GM18868 (cell line): ENCODE measurements at regions not wholly inside any gene's neighbourhood (a gene's known extent, or its start where the extent isn't known, plus 50 kb on each side); places are given as distances from the start of the nearest gene placed in this dataset.

ENCODE experiments used
- ATAC-seq: cut with Tn5 transposase; IDR thresholded peaks from one replicate; pipeline ENCODE4 v1.9.1; 2021; ENCODE audit warnings: mild to moderate bottlenecking, moderate library complexity; ENCODE audit not compliant: unreplicated experiment

DNA sequence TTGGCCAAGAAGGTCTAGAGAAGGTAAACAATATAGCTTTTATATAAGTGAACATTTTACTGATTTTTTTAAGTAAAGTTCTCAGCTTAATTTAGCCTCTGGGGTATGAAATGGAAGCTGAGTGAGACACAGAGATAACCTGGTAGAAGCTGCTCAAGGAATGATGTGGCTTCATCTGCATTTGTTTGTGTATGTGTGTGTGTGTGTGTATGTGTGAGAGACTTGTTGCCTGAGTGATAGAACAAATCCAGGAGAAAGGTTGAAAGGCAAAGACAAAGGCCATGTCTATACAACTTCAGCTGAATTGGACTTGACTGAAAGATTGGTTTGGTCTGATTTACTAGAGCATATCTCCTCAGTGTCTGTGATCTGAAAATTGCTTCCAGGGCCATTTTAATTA, 63.6 kb downstream of the PCDH7 start:
- ATAC-seq, result no peak

DNA sequence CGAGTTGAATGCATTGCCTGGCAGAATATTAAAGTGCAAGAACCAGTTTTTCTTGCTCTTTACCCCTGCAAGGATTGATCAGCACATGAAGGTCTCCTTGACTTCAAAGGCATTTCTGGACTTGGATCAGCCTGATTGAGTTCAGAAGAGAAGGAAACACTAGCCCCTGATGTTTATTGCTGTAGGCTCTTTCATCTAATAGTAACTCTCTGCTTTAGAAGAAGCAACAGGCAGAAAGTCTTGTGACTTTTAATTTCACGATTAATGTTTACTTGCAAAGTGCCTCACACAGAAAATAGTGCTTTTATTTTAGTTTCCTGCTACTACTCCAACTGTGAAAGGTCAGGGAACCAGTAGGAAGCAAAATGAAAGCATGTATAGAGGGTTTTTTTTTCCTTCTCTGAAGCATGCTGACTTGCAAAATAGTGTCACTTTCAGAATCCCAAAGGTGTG, 69.1 kb downstream of the PCDH7 start:
- no peak for ATAC-seq

DNA sequence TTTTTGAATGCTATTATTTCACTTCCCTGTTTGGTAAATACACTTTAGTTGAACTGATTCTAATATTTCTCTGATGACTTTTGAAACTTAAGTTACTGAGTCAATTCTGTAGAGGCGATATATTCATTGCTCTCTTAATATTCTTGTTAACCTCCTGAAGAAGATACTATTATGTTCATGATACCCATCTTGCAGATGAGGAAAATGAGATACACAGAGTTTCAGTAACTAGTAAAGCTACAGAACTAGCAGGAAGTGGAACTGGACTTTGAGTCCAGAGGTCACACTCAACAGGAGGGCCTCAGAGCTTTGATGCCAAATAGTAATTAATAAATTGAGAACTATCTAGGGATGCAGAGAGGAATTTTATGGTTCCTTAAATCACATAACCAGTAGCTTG, 70.0 kb downstream of the PCDH7 start:
- ATAC-seq, result no peak

DNA sequence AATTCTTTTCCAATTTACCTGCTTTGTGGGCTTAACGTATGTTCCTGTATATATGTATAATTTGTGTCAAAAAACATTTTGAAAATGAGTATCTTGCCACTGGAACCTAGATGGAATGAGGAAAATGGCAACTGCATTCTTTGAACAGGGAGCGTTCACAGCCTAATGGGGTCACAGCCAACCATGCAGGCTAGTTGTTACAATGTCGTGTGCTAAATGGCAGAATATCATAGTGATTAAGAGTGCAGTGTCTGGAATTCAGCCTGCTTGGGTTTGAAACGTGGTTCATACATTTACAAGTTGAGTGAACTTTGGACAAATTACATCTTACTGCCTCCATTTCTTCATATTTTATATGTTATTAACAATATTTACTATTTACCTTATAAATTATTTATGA, 70.8 kb downstream of the PCDH7 start:
- ATAC-seq, result no peak

DNA sequence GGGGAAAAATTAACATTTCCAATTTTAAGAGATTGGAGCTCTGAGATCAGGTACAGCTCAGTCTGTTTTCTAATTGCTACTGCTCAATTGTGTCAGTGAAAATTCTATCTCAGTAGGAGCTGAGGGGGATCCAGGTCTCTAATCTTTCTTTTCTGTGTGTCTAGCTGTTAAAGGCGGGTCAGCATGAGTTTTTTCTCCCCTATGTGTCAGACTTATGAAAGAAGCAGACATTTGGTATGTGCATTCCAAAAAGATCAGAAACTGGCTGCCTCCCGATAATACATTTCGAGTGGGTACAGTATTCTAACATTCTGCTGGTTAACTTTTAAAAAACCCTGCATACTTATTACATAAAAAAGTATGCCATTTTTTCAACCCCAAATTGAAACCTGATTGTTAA, 72.4 kb downstream of the PCDH7 start:
- ATAC-seq, result no peak

DNA sequence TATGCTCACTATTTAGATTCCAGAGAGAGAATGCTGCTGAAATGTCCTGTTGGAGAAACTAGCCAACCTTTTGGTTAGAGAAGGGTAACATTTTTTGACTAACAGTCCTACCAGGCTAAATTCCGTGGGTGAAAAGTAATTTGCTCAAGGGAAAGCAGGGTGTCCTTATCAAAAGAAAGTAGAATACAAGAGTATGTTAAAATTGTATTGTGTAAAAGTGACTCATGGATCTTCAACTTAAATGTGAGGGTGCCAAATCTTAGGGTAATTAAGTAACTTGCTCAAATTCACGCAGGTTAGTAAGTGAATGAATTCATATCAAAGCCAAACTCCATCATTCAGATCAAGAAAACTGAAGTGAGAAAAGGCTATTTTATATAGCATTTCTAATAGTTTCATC, 81.7 kb downstream of the PCDH7 start:
- ATAC-seq, result no peak

DNA sequence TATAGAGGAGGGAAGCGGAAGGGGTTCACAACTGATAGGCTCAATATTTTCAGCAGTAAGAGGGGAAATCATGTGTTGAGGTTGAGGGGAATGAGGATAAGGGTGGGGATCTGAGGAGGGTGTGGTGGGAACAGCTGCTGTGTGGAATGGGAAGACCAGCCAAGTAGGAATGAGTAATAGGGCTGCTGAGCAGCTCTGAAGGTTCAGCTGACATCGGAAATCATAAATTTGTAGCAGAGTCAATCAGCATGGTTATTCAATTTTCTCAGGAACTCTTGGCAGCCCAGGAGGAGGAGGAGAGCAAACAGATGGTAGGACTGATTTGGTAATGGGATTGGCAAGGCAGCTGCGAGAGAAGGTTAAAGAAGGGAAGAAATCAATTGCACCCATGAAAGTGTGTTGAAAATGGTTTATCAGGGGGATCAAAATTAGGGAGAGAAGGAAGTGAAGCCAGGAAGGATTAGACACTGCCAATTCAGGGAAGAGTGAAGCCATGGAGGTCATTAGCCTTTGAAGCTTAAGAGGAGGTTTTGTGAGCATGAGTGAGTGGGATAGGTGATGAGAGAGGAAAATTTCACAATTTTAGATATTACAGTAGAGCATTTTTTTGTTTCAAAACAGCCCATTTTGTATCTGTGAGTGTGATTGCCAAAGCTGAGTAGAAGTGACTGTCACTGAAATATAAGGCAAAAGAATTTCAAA, 82.6 kb downstream of the PCDH7 start:
- no peak for ATAC-seq

DNA sequence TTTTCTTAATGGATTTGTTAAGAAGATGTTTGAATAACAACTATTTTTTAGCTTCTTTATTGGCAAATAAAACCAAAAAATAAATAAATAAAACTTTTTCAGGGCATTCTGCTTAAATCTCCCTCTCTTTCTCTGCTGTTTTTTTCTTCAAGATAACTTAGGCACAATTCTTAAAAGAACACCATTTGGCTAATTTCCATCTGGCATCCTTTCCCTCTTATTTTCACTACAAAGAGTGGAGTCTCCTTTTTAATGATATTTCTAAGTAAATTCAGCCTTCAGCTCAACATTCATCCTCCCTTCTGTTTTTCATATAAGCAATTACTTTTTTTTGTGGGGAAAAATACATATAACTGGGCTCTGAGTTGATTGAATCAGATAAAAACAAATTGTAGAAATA, 88.1 kb downstream of the PCDH7 start:
- no peak for ATAC-seq

DNA sequence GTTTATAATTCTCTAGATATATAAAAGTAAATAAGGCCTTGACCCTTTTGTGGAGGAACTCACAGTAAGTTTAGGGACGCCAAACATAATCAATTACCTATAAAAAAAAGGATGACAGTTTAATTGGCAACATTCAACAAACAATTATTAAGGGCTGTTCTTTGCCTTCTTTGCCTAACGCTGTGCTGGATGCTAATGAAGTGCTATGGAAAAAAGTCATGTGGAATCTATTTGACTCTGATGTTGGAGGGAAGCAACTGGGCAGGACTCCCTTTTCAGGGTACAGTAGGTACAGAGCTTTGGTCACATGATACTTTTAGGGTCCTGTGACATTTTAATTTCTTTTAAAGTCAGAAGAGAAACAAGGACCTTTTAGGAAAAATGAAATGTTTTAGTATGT, 91.1 kb downstream of the PCDH7 start:
- ATAC-seq, result no peak

DNA sequence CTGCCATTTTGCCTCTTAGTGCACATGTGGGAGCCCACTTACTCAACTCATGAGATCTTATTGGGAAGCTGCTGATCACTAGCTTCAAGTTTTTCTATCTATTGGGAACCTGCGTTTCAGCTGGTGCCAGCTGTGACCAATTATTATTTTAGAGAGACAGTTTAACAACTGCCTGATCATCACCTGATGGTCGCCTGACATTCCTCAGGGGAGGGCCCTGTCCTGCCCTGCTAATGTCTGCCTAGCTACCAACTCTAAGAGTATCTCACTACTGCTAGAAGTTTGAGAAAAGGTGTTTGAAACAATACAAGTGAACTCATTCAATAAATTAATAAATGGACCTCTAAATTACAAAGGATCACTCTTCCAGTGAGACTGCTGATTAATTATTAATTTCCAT, 95.5 kb downstream of the PCDH7 start:
- no peak for ATAC-seq

DNA sequence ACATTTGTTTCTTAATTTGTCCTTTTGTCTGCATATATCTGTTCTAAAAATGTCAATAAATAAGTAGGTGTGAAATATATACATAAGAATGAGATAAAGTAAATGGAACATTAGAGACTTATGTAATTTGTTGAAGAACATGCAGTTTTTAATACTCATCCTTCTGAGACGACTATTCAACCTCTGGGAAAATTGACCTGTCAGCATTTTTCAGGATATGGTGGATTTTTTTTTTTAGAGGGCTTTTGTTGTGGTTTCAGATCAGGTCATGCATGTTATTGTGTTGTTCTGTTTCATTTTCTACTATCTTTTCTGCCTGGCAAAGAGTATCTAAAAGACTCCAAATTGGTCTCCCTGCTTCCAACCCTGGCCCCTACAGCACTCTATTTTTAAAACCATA, 97.3 kb downstream of the PCDH7 start:
- no peak for ATAC-seq

DNA sequence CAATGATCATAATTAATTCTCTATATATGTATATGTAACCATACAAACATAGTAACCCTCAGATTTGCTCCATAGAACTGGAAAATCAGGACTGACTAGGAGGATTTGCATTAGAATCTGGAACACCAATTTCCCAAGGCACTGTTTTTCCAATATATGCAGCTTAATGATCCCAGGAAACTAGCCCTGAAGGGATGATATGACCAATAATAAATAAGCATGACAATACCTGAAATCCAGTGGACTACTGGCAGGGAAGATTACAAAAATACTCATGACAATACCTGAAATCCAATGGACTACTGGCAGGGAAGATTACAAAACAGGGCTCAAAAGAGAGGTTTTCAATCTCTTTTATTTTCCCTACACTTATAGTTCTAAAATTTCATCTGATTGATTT, 98.4 kb downstream of the PCDH7 start:
- no peak for ATAC-seq

DNA sequence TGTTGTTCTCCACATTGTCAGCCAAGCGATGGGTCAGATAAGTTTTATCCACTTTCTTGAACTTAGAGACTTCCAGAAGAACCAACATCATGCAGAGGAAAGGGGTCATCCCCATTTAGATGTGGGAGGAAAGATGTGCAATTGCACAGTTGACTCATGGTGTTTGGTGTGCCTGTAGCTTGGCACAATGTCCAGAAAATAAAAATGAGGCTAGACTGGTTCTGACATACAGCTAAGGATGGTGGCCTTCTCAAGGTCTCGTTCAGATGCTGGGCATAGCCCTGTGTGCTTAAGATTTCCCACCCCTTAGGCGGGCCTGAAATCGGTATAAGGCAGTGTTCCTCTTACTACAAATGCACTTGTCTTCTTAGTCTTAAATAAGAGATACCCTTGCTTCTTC, 101.1 kb downstream of the PCDH7 start:
- ATAC-seq, result no peak

DNA sequence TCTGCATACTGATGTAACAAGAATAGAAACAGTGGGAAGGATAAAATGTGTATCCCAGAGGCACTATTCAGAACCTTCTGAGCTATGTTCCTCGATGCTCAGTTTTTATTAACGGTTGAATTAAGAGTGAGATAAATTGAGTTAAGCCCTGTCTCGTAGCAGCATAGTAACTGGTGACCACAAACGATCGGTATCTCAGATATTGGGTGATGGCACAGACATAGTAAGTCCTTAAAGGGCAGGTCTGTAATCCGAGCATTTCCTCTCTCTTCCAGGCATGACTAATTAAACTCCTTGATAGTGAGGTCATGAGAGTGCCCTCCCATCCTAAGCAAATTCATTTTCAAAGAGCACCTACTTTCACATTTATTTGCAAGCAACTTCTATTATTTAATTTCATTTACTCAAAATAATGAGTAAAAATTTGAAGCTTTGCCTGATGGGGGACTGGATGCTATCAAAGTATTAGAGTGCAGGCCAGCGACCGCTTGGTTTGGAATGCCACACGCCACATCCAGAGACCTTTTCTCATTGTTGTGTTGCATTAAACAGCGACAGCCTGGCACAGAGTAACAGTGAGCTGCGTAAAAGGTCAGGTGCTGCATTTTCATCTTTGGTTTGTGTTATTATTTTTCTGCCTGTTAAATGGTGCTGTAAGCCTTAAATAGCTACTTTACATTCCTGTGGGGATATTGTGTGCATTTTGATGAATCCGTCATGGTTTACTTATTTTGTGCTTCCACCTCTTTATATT, 101.9 kb downstream of the PCDH7 start:
- no peak for ATAC-seq

DNA sequence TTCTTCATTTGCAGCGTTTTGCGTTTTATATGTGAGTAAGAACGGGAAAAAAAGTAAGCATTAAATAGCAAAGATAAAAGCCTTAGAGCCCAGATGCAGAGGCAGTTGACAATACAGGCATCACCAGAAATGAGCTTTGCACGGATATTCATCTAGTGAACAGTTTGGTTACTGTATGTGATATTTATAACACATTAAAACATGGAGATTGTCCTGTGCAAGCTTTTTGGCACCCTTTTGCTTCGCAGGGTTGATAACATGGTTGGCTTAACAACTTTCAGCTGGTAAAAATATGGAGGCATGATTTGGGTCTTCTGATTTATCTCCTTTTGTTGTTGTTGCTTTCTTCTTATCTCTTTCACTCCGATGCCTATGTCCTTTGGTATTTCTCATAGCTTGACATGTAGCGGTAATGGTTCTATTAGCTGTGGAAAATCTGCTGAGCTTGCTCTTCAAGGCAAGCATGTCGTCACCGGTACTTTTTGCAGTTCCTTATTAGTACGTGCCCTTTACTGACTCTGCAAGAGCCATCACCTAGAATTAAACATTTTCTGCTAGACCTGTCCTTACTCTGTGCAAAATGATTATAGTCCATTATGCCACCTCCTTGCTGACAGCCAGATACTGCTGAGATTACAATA, 102.9 kb downstream of the PCDH7 start:
- ATAC-seq, result no peak

DNA sequence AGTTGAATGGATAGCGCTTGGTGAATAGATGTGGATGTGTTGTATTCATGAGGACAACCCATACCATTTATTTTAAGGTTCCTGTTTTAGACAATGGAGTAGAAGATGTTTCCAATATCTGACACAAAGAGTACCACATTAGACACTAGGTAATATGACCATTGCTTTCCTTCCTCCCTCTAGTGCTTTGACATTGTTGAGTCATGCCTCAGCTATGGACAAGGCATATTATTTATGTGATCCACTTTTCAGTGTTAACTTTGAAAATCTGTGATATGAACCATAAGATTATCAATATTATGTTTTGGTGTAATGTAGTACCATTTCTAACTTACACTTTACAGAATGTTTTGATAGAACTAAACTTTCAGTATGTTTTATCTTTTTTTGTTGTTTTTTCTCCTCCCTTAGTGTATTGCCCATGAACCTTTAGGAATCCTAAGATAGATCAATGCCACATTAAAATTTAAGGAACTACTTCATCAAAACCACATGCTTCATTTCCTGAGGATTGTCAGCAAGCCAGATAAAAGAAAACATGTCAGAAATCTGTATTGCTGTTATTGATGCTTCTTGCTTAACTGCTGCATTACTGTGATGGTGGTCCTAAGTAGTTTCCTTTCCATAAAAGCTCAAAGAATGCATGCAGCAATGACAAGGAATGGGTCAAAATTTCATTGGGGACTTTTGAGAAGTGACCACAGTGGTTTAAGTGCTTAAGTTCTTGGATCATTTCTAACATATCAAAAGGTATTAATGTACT, 105.0 kb downstream of the PCDH7 start:
- no peak for ATAC-seq

DNA sequence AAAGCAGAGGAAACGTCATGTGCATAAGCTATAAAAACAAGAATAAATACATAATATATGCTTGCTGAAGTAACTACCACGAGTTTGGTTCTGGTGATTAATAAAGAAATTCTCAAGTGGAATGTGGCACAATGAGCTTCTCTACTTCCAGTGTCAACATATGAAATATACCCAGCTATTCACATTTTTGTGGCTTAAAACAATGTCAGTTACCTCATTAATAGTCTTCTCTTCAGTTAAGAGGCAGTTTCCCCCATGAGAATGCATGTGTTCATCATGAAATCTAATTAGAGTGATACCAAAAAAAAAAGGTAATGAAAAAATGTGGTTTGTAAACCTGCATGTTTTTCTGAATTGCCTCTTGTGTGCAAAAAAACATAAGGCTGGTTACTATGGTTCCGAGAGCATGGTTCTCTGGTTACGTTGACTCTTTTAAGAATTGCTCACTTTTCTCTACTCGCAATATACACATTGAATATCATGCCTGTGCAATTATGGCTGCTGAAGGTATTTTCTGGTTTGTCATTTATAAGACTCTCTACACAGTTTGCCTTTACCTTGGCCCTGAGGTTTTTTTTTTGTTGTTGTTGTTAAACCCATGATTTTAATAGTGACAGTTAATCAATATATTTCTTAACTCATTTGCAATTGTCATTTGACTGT, 108.2 kb downstream of the PCDH7 start:
- ATAC-seq, result no peak

DNA sequence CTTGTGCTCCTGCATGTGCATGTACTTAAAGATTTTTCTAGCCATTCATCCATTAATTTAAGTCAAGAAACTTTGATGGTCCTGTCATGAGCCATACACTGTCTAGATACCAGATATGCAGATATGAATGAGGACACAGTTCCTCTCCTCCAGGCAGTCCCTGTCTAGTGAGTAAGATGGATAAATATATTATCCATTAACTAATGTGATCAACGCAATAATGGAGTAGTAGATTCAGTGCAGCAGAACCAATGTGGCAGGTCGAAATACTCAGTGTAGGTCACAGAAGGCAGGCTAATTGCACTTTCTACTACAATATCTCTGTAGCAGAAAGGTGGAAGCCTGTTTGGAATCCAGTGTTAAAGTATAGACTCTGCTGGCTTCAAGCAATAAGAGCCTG, 112.5 kb downstream of the PCDH7 start:
- no peak for ATAC-seq

DNA sequence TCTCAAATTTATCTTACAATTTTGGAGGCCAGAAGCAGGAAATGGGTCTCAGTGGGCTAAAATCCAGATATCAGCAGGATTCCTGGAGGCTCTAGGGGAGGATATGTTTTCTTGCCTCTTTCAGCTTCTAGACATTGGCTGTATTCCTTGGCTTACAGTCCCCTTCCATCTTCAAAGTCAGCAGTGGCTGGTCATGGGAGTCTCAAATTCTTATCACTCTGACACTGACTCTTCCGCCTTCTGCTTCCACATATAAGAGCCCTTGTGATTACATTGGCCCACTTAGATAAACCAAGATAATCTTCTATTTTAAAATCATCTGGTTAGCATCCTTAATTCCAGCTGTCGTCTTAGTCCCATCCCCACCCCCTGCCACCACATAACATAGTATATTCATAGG, 113.0 kb downstream of the PCDH7 start:
- no peak for ATAC-seq

DNA sequence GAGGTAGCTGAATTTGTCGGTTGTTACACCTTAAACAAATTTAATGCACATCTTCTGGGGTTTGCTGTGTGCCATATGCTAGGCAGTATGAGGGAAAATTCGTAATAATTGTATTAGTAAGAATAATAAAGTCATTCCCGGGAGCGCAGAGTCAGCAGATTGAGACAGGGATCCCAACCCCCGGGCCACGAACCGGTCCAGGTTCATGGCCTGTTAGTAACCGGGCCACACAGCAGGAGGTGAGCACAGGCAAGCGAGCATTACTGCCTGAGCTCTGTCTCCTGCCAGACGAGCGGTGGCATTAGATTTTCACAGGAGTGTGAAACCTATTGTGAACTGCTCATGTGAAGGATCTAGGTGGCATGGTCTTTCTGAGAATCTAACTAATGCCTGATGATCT, 114.9 kb downstream of the PCDH7 start:
- ATAC-seq, result no peak

DNA sequence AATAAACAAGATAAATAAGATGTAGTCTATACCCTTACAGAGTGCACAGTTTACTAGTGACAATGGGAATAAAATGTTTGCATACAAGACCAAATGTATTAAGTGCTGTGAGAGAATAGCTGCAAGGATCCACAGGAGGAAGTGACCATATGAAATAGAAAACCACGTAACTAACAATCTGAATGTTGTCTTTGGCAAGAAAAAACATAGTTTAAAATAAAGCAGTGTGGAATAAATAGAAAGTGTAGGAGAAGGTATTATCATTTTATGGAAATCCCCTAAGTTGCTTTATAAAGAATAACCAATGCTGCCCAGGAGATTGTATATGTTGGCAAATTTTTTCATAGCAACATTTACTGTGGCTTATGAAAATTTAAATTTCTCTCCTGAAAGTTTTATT, 116.1 kb downstream of the PCDH7 start:
- ATAC-seq, result no peak
